ENCODE measurements at regions not wholly inside any gene's neighbourhood (a gene's known extent, or its start where the extent isn't known, plus 50 kb on each side); places are given as distances from the start of the nearest gene placed in this dataset.

GRCh38 chr2:217695033-217695520 is 307.7 kb downstream of the TNS1 start:
- no peak for DNase-seq
- H3K9me3 ChIP-seq (ENCODE audit: control insufficient read depth, low read length, poor library complexity, severe bottlenecking): no peaks in the 10 kb centered on the region
- H3K4me3 Mint-ChIP-seq: no peak overlapping the region
- no peaks in the 10 kb centered on the region for H3K4me1 Mint-ChIP-seq
- peaks cover 2% of the 10 kb centered on the region for H3K36me3 Mint-ChIP-seq (ENCODE audit: low read depth)
- H3K27ac Mint-ChIP-seq: no peak overlapping the region
- peaks cover 9% of the 10 kb centered on the region for H3K27me3 Mint-ChIP-seq
- ATAC-seq: no peak

GRCh38 chr2:217694291-217694690 is 308.5 kb downstream of the TNS1 start:
- peaks cover 2% of the 10 kb centered on the region for H3K27me3 Mint-ChIP-seq
- no peak overlapping the region for H3K27ac Mint-ChIP-seq
- ATAC-seq (no peak), DNase-seq (no peak)
- H3K9me3 ChIP-seq (ENCODE audit: control insufficient read depth, low read length, poor library complexity, severe bottlenecking): no peaks in the 10 kb centered on the region
- H3K4me1 Mint-ChIP-seq: no peaks in the 10 kb centered on the region
- peaks cover 2% of the 10 kb centered on the region for H3K36me3 Mint-ChIP-seq (ENCODE audit: low read depth)
- H3K4me3 Mint-ChIP-seq: no peak overlapping the region

- H3K36me3 Mint-ChIP-seq (ENCODE audit: low read depth): peaks cover 2% of the 10 kb centered on the region
- DNase-seq: no peak
- no peaks in the 10 kb centered on the region for H3K4me1 Mint-ChIP-seq
- H3K4me3 Mint-ChIP-seq: no peak overlapping the region
- ATAC-seq: no peak
- no peak overlapping the region for H3K27ac Mint-ChIP-seq
- H3K9me3 ChIP-seq (ENCODE audit: control insufficient read depth, low read length, poor library complexity, severe bottlenecking): no peaks in the 10 kb centered on the region
- H3K27me3 Mint-ChIP-seq: no peaks in the 10 kb centered on the region
Measured at GRCh38 chr2:217693363-217693762, 309.4 kb downstream of the TNS1 start.

GRCh38 chr2:217691920-217692666 is 310.7 kb downstream of the TNS1 start:
- no peaks in the 10 kb centered on the region for H3K4me1 Mint-ChIP-seq

GRCh38 chr2:217691516-217691915 is 311.3 kb downstream of the TNS1 start:
- Mint-ChIP-seq H3K27me3 (no peaks in the 10 kb centered on the region), H3K4me1 (no peaks in the 10 kb centered on the region), H3K27ac (no peak overlapping the region), H3K36me3 (ENCODE audit: low read depth) (peaks cover 2% of the 10 kb centered on the region), H3K4me3 (no peak overlapping the region)
- ATAC-seq (no peak), DNase-seq (no peak)
- H3K9me3 ChIP-seq (ENCODE audit: control insufficient read depth, low read length, poor library complexity, severe bottlenecking): no peaks in the 10 kb centered on the region

More at GRCh38 chr2:217691920-217692666, 310.7 kb downstream of the TNS1 start:
- H3K9me3 ChIP-seq (ENCODE audit: control insufficient read depth, low read length, poor library complexity, severe bottlenecking): no peaks in the 10 kb centered on the region
- ATAC-seq (no peak), DNase-seq (no peak)
- H3K27ac Mint-ChIP-seq: no peak overlapping the region
- no peaks in the 10 kb centered on the region for H3K27me3 Mint-ChIP-seq
- H3K4me3 Mint-ChIP-seq: no peak overlapping the region
- peaks cover 2% of the 10 kb centered on the region for H3K36me3 Mint-ChIP-seq (ENCODE audit: low read depth)

- Mint-ChIP-seq H3K27ac (no peak overlapping the region), H3K27me3 (no peaks in the 10 kb centered on the region), H3K4me3 (no peak overlapping the region), H3K36me3 (ENCODE audit: low read depth) (peaks cover 2% of the 10 kb centered on the region), H3K4me1 (no peaks in the 10 kb centered on the region)
- ATAC-seq (no peak), DNase-seq (no peak)
- no peaks in the 10 kb centered on the region for H3K9me3 ChIP-seq (ENCODE audit: control insufficient read depth, low read length, poor library complexity, severe bottlenecking)
Measured at GRCh38 chr2:217689053-217689452, 313.7 kb downstream of the TNS1 start.

- no peak for ATAC-seq
- Mint-ChIP-seq H3K36me3 (ENCODE audit: low read depth) (no peaks in the 10 kb centered on the region), H3K4me1 (no peaks in the 10 kb centered on the region), H3K27ac (no peak overlapping the region), H3K4me3 (no peak overlapping the region), H3K27me3 (no peaks in the 10 kb centered on the region)
- no peak for DNase-seq
- no peaks in the 10 kb centered on the region for H3K9me3 ChIP-seq (ENCODE audit: control insufficient read depth, low read length, poor library complexity, severe bottlenecking)
Measured at GRCh38 chr2:217688494-217688893, 314.3 kb downstream of the TNS1 start.

- no peak overlapping the region for H3K27ac Mint-ChIP-seq
- no peaks in the 10 kb centered on the region for H3K4me1 Mint-ChIP-seq
- DNase-seq: no peak
- H3K27me3 Mint-ChIP-seq: no peaks in the 10 kb centered on the region
- no peak for ATAC-seq
- no peak overlapping the region for H3K4me3 Mint-ChIP-seq
- no peaks in the 10 kb centered on the region for H3K9me3 ChIP-seq (ENCODE audit: control insufficient read depth, low read length, poor library complexity, severe bottlenecking)
- H3K36me3 Mint-ChIP-seq (ENCODE audit: low read depth): no peaks in the 10 kb centered on the region
Measured at GRCh38 chr2:217687771-217688170, 315.0 kb downstream of the TNS1 start.

GRCh38 chr2:217685255-217685605 is 317.6 kb downstream of the TNS1 start:
- no peak overlapping the region for H3K4me3 Mint-ChIP-seq
- no peaks in the 10 kb centered on the region for H3K9me3 ChIP-seq (ENCODE audit: control insufficient read depth, low read length, poor library complexity, severe bottlenecking)
- peaks cover 2% of the 10 kb centered on the region for H3K36me3 Mint-ChIP-seq (ENCODE audit: low read depth)
- peaks cover 4% of the 10 kb centered on the region for H3K27me3 Mint-ChIP-seq
- no peak for ATAC-seq
- no peak for DNase-seq
- no peak overlapping the region for H3K27ac Mint-ChIP-seq
- H3K4me1 Mint-ChIP-seq: no peaks in the 10 kb centered on the region

GRCh38 chr2:217684431-217685254 is 318.2 kb downstream of the TNS1 start:
- peaks cover 2% of the 10 kb centered on the region for H3K36me3 Mint-ChIP-seq (ENCODE audit: low read depth)
- no peak overlapping the region for H3K4me3 Mint-ChIP-seq
- H3K4me1 Mint-ChIP-seq: no peaks in the 10 kb centered on the region
- H3K9me3 ChIP-seq (ENCODE audit: control insufficient read depth, low read length, poor library complexity, severe bottlenecking): no peaks in the 10 kb centered on the region
- DNase-seq (no peak), ATAC-seq (no peak)
- H3K27me3 Mint-ChIP-seq: peaks cover 4% of the 10 kb centered on the region
- no peak overlapping the region for H3K27ac Mint-ChIP-seq

- H3K36me3 Mint-ChIP-seq (ENCODE audit: low read depth): peaks cover 2% of the 10 kb centered on the region
- ATAC-seq: no peak
- H3K27me3 Mint-ChIP-seq: peaks cover 4% of the 10 kb centered on the region
Measured at GRCh38 chr2:217683106-217683870, 319.5 kb downstream of the TNS1 start.

GRCh38 chr2:217681791-217682190 is 321.0 kb downstream of the TNS1 start:
- DNase-seq (no peak), ATAC-seq (no peak)
- H3K4me3 Mint-ChIP-seq: no peak overlapping the region
- peaks cover 4% of the 10 kb centered on the region for H3K27me3 Mint-ChIP-seq
- no peaks in the 10 kb centered on the region for H3K9me3 ChIP-seq (ENCODE audit: control insufficient read depth, low read length, poor library complexity, severe bottlenecking)
- H3K4me1 Mint-ChIP-seq: no peaks in the 10 kb centered on the region
- peaks cover 2% of the 10 kb centered on the region for H3K36me3 Mint-ChIP-seq (ENCODE audit: low read depth)
- H3K27ac Mint-ChIP-seq: no peak overlapping the region

More at GRCh38 chr2:217683106-217683870, 319.5 kb downstream of the TNS1 start:
- no peak overlapping the region for H3K4me3 Mint-ChIP-seq
- no peaks in the 10 kb centered on the region for H3K9me3 ChIP-seq (ENCODE audit: control insufficient read depth, low read length, poor library complexity, severe bottlenecking)
- DNase-seq: no peak
- no peaks in the 10 kb centered on the region for H3K4me1 Mint-ChIP-seq
- H3K27ac Mint-ChIP-seq: no peak overlapping the region

GRCh38 chr2:217680381-217680780 is 322.4 kb downstream of the TNS1 start:
- Mint-ChIP-seq H3K4me3 (no peak overlapping the region), H3K27me3 (peaks cover 4% of the 10 kb centered on the region), H3K27ac (no peak overlapping the region), H3K4me1 (no peaks in the 10 kb centered on the region), H3K36me3 (ENCODE audit: low read depth) (peaks cover 2% of the 10 kb centered on the region)
- ATAC-seq (no peak), DNase-seq (no peak)
- H3K9me3 ChIP-seq (ENCODE audit: control insufficient read depth, low read length, poor library complexity, severe bottlenecking): no peaks in the 10 kb centered on the region
